Tibial artery (tissue), 4 donors: ENCODE measurements at regions not wholly inside any gene's neighbourhood (a gene's known extent, or its start where the extent isn't known, plus 50 kb on each side); places are given as distances from the start of the nearest gene placed in this dataset.

Source experiments
- DNase-seq, 2 donors: peaks; one replicate each; pipeline ENCODE4 v3.0.0-alpha.2; 2019
- H3K27ac ChIP-seq, 2 donors: fragments of 200-600 bp; sonication (generic) in 1 of 2; 1 replicate in 1 of 2; 2 replicates in 1 of 2; pipeline ENCODE4 v1.5.1; 2018 to 2019; ENCODE audit warnings: mild to moderate bottlenecking in 1 of 2
- H3K27me3 ChIP-seq, 2 donors: fragments of 200-600 bp; sonication (generic) in 1 of 2; one replicate each; pipeline versions ENCODE4 v1.5.1 to v1.6.0; 2016 to 2019
- H3K36me3 ChIP-seq, 3 donors: fragments of 200-600 bp; sonication (generic) in 2 of 3; one replicate each; pipeline ENCODE4 v1.5.1; 2016 to 2019; ENCODE audit warnings: mild to moderate bottlenecking in 2 of 3
- H3K4me1 ChIP-seq, 4 donors: fragments of 200-600 bp; sonication (generic) in 2 of 4; 1 replicate in 3 of 4; 2 replicates in 1 of 4; pipeline ENCODE4 v1.5.1; 2016 to 2019
- H3K4me3 ChIP-seq, 2 donors: fragments of 200-600 bp; sonication (generic) in 1 of 2; 1 replicate in 1 of 2; 2 replicates in 1 of 2; pipeline ENCODE4 v1.5.1; 2018 to 2019; ENCODE audit warnings: mild to moderate bottlenecking in 2 of 2
- H3K9me3 ChIP-seq, 3 donors: fragments of 200-600 bp; sonication (generic) in 1 of 3; one replicate each; pipeline ENCODE4 v1.5.1; 2016 to 2019
- intact Hi-C: fragments of 100-400 bp; cut with DNase I; formaldehyde crosslinking; loops from one replicate; pipeline ENCODE4 v1.15.0; 2023; ENCODE audit warnings: low total_unique reads
- TF ChIP-seq, protein P1 (sequence below), 2 experiments: fragments of 200-600 bp in 1 of 2; fragments of 450-650 bp in 1 of 2; IDR thresholded peaks; one replicate each; pipeline ENCODE4 v1.5.1; 2017 to 2019; ENCODE audit warnings: antibody characterized with exemption in 2 of 2, mild to moderate bottlenecking in 1 of 2, moderate library complexity in 1 of 2

DNA sequence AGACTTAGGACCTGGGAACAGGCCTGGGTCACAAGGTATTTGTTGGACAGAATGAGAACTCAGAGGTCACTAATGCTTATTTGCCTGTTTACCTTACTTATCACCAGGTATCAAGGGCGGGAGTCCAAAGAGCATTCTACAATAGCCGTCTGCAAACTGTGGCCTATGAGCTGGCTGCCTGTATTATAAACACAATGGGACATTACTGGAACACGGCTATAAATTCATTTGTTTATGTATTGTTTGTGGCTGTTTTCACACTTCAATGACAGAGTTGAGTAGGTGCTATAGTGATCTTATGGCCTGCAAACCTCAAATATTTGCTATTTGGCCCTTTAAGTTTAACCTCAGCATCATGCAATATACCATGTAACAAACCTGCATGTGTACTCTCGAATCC lies 76.6 kb upstream of the ASTN2 start:
- Histone ChIP-seq H3K27me3 (peaks cover 0 to 7% of the 10 kb centered on the region in 2 donors), H3K27ac (no peak overlapping the region), H3K36me3 (no peaks in the 10 kb centered on the region), H3K4me1 (peaks cover 0 to 4% (median 0%) of the 10 kb centered on the region in 4 donors), H3K4me3 (no peak overlapping the region), H3K9me3 (no peaks in the 10 kb centered on the region)
- intact Hi-C loops: no loop called here
- TF ChIP-seq, protein P1, sequence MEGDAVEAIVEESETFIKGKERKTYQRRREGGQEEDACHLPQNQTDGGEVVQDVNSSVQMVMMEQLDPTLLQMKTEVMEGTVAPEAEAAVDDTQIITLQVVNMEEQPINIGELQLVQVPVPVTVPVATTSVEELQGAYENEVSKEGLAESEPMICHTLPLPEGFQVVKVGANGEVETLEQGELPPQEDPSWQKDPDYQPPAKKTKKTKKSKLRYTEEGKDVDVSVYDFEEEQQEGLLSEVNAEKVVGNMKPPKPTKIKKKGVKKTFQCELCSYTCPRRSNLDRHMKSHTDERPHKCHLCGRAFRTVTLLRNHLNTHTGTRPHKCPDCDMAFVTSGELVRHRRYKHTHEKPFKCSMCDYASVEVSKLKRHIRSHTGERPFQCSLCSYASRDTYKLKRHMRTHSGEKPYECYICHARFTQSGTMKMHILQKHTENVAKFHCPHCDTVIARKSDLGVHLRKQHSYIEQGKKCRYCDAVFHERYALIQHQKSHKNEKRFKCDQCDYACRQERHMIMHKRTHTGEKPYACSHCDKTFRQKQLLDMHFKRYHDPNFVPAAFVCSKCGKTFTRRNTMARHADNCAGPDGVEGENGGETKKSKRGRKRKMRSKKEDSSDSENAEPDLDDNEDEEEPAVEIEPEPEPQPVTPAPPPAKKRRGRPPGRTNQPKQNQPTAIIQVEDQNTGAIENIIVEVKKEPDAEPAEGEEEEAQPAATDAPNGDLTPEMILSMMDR (IDR thresholded peaks at IDR 0.05): no peak
- DNase-seq: no peak

DNA sequence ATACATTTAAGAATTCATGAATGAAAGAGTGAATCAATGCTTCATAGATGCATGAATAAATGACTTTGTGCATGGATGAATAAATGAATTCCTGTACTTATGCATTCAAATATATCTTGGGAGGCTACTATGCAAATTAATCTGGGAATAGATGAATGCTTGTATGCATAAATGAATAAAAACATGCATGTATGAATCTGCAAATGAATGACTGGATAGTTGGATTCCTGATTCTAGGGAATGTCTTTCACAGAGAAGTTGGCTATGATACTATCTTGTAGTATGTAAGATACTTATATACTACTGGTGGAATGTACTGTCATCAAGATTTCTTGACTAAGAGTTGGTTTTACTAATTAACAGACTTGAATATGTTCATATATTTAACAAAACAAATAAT lies 75.3 kb upstream of the ASTN2 start:
- Histone ChIP-seq H3K9me3 (no peaks in the 10 kb centered on the region), H3K27ac (no peak overlapping the region), H3K4me1 (peaks cover 0 to 4% (median 0%) of the 10 kb centered on the region in 4 donors), H3K27me3 (peaks cover 0 to 19% of the 10 kb centered on the region in 2 donors), H3K36me3 (no peaks in the 10 kb centered on the region), H3K4me3 (no peak overlapping the region)
- no peak for DNase-seq
- TF ChIP-seq, protein P1 (IDR thresholded peaks at IDR 0.05): no peak
- intact Hi-C loops: no loop called here

DNA sequence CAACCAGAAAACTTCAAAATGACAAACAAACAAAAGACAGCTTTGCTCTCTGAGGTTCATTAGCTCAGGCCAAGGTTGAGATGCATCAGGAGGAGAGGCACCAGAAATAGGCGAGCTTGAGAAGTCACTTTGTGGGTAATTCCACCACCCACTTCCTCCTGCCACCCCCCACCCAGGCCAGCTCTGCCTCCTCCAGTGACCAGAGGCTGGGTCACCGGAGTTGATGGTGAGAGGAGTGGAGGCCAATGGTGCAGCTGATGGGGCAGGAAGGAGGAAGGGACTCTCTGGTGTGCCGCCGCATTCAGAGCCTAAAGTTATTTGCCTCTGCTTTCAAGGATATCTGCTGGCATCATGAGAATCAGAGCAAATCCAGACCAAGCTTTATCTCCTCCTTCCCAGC lies 73.8 kb upstream of the ASTN2 start:
- TF ChIP-seq, protein P1 (IDR thresholded peaks at IDR 0.05): no peak

DNA sequence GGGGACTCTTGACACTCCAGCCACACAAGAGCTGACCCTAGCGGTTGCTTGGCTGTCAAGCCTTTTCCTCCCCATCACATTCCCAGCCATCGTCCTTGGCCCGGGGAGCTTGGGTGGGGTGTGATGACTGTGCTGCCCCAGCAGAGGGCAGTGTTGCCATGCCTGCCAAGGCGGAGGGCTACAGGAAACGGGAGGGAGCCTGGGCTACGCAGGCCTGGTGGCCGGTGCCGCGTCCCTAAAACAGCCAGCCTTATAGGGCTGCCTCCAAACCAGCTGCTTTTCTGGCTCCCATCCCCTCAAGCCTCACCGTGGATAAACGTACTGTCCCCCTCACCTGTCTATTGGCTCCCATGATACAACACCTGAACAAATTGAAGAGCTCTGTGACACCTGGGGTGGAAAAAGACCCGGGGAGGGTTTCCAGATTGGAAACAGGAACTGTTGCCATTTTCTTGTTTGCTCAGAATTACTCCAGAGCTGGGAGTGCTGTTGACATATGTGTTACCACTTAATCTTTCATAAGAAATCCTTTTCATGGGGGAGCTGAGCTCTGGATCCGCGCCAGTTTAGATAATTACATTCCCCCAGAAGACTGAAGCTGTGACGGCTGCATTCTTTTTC lies 72.8 kb upstream of the ASTN2 start:
- H3K27ac ChIP-seq: no peak overlapping the region
- H3K4me1 ChIP-seq: peaks cover 0 to 4% (median 0%) of the 10 kb centered on the region in 4 donors
- DNase-seq: peak; percentile 36 to 71
- H3K27me3 ChIP-seq: peaks cover 0 to 31% of the 10 kb centered on the region in 2 donors
- TF ChIP-seq, protein P1 (IDR thresholded peaks at IDR 0.05): peak; percentile 64 to 86
- no peaks in the 10 kb centered on the region for H3K9me3 ChIP-seq
- no peak overlapping the region for H3K4me3 ChIP-seq
- no peaks in the 10 kb centered on the region for H3K36me3 ChIP-seq
- intact Hi-C loops: no loop called here

More for the DNA sequence above, 73.8 kb upstream of the ASTN2 start:
- no peak for DNase-seq
- peaks cover 0 to 31% of the 10 kb centered on the region in 2 donors for H3K27me3 ChIP-seq
- no peaks in the 10 kb centered on the region for H3K36me3 ChIP-seq
- peaks cover 0 to 4% (median 0%) of the 10 kb centered on the region in 4 donors for H3K4me1 ChIP-seq
- H3K9me3 ChIP-seq: no peaks in the 10 kb centered on the region
- no peak overlapping the region for H3K27ac ChIP-seq
- intact Hi-C loops: no loop called here
- H3K4me3 ChIP-seq: no peak overlapping the region

DNA sequence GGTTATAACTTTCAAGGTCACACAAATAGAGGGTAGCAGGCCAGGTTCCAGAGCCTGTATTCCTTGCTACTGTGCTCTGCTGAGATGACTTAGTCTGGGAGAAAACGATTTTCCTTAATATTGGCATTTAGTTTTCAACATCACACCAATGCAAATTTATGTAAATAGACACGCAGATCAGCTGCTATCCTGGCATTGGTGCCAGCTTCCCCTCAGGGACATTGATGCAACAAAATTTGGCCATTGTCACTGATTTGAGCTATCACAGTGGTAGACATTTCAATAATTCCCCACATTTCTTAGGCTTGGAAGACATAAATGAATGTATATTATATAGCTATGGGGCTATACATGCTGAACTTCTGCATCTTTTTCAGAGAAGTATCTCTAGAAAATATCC lies 71.6 kb upstream of the ASTN2 start:
- no peak for DNase-seq
- Histone ChIP-seq H3K4me3 (no peak overlapping the region), H3K27me3 (peaks cover 0 to 31% of the 10 kb centered on the region in 2 donors), H3K9me3 (no peaks in the 10 kb centered on the region), H3K27ac (no peak overlapping the region), H3K36me3 (no peaks in the 10 kb centered on the region), H3K4me1 (peaks cover 0 to 4% (median 0%) of the 10 kb centered on the region in 4 donors)
- TF ChIP-seq, protein P1 (IDR thresholded peaks at IDR 0.05): no peak
- intact Hi-C loops: no loop called here
